ENCODE measurements at regions not wholly inside any gene's neighbourhood (a gene's known extent, or its start where the extent isn't known, plus 50 kb on each side); places are given as distances from the start of the nearest gene placed in this dataset.

- Histone ChIP-seq H4K5ac (ENCODE audit: insufficient read length, low read depth, low read length) (no peak overlapping the region), H3K4me1 (replicated peaks in 1 of 4; ENCODE audit: control insufficient read depth in 3 of 4, insufficient read depth in 4 of 4, low read length in 3 of 4) (peaks cover 0 to 13% (median 4%) of the 10 kb centered on the region in 4 experiments; a peak in 4 of 7 replicates), H2BK15ac (ENCODE audit: low read length) (no peak overlapping the region), H3K27ac (ENCODE audit: low read depth, low read length) (no peak overlapping the region), H2BK5ac (ENCODE audit: low read depth, low read length) (no peak overlapping the region), H2BK120ac (replicated peaks; ENCODE audit: low read depth, low read length) (no peak overlapping the region), H3K4ac (replicated peaks; ENCODE audit: insufficient read length, low read depth, low read length) (no peak overlapping the region), H4K8ac (ENCODE audit: extremely low read depth, insufficient read depth, low read length) (no peak overlapping the region), H3K56ac (replicated peaks; ENCODE audit: insufficient read length, low read depth, low read length) (no peak overlapping the region), H3K36me3 (ENCODE audit: control insufficient read depth in 2 of 4, insufficient read depth in 4 of 4, low read length in 3 of 4) (no peaks in the 10 kb centered on the region), H4K91ac (replicated peaks; ENCODE audit: insufficient read length, low read length) (no peak overlapping the region), H3K4me3 (ENCODE audit: extremely low read depth in 1 of 4, insufficient read depth in 2 of 4, low read depth in 3 of 4, low read length in 4 of 4) (no peak overlapping the region), H4K20me1 (replicated peaks in 1 of 2; ENCODE audit: control insufficient read depth in 1 of 2, insufficient read depth in 2 of 2, low read length in 2 of 2) (no peaks in the 10 kb centered on the region), H2AK5ac (ENCODE audit: low read depth, low read length) (no peak overlapping the region), H3K23me2 (ENCODE audit: low read depth, low read length) (no peaks in the 10 kb centered on the region), H3K23ac (ENCODE audit: insufficient read length) (no peak overlapping the region), H3K79me1 (ENCODE audit: low read depth, low read length) (no peaks in the 10 kb centered on the region), H3K9ac (replicated peaks in 1 of 4; ENCODE audit: extremely low read depth in 1 of 4, low read depth in 3 of 4, low read length in 3 of 4) (no peak overlapping the region), H2BK20ac (ENCODE audit: low read length) (no peak overlapping the region), H3K79me2 (ENCODE audit: control insufficient read depth in 1 of 2, insufficient read depth in 2 of 2, low read length in 2 of 2) (no peaks in the 10 kb centered on the region), H3K18ac (ENCODE audit: extremely low read depth, low read length) (no peak overlapping the region), H3K14ac (ENCODE audit: insufficient read length) (no peak overlapping the region), H2AFZ (ENCODE audit: low read length) (no peak overlapping the region), H2BK12ac (ENCODE audit: low read depth, low read length) (no peak overlapping the region), H3K27me3 (replicated peaks in 1 of 4; ENCODE audit: control insufficient read depth in 3 of 4, extremely low read depth in 1 of 4, insufficient read depth in 3 of 4, low read length in 3 of 4) (no peaks in the 10 kb centered on the region), H3K9me3 (ENCODE audit: insufficient read depth in 2 of 2, low read depth in 1 of 2, low read length in 1 of 2) (no peaks in the 10 kb centered on the region), H3K4me2 (ENCODE audit: insufficient read depth in 1 of 2, low read depth in 2 of 2, low read length in 2 of 2) (no peak overlapping the region)
- ChIA-PET POLR2A (ENCODE audit: partially characterized antibody) (no interaction called here), CTCF (ENCODE audit: partially characterized antibody) (interaction anchor here (0.6 to 1.4 kb wide), 2 partner anchors 35 to 53 kb away, joined by 3 read pairs; no protein-coding TSS in a partner anchor)
- TF ChIP-seq JUN (IDR thresholded peaks at IDR 0.05; ENCODE audit: low read depth, low read length) (no peak), CEBPB (IDR thresholded peaks at IDR 0.05; ENCODE audit: low read depth, low read length) (no peak), ZNF274 (IDR thresholded peaks at IDR 0.05; ENCODE audit: borderline replicate concordance, extremely low read depth, low read length) (no peak), EZH2 (IDR thresholded peaks at IDR 0.05; ENCODE audit: low read depth, low read length, severe bottlenecking) (no peak)
- 93% methylated on average over 1 of the region's 2 CpGs; no CpG with 5 or more reads in 1 of the 2 experiments for WGBS, 2 experiments (ENCODE audit: extremely low coverage in 1 of 2, insufficient coverage in 1 of 2, insufficient read length in 1 of 2, insufficient replicate concordance in 2 of 2, low coverage in 1 of 2, low lambda C conversion rate in 2 of 2, missing lambda C conversion rate in 1 of 2)
- DNase-seq (ENCODE audit: low read depth in 1 of 2, low spot score in 2 of 2) = no peak
- no peak for FAIRE-seq
Observed at GRCh38 chr7:26955516-26955915, 91.1 kb upstream of the SKAP2 start.
